ENCODE measurements at regions not wholly inside any gene's neighbourhood (a gene's known extent, or its start where the extent isn't known, plus 50 kb on each side); places are given as distances from the start of the nearest gene placed in this dataset.

- TF ChIP-seq CTCF (IDR thresholded peaks at IDR 0.05) = no peak
- TF ChIP-seq EP300 (IDR thresholded peaks at IDR 0.05) = no peak
These were observed 188.7 kb upstream of the ITGA1 start for GRCh38 chr5:52598968-52599367.
